Esophagus squamous epithelium (tissue), 5 donors: ENCODE measurements at regions not wholly inside any gene's neighbourhood (a gene's known extent, or its start where the extent isn't known, plus 50 kb on each side); places are given as distances from the start of the nearest gene placed in this dataset.
A peak's percentile ranks its signal among the peaks of the same experiment; 100 is the strongest.

Experiments
- DNase-seq: peaks from one replicate; lab custom pipeline; 2025; lab: John Stamatoyannopoulos, UW
- H3K27ac ChIP-seq, 4 donors: fragments of 200-600 bp; sonication (generic); one replicate each; pipeline ENCODE4 v1.5.1; 2016 to 2019; ENCODE audit warnings: mild to moderate bottlenecking in 1 of 4
- H3K27me3 ChIP-seq, 4 donors: fragments of 200-600 bp; sonication (generic); 1 replicate in 3 of 4; 2 replicates in 1 of 4; pipeline versions ENCODE4 v1.5.1 to v1.6.0; 2017 to 2021; ENCODE audit warnings: antibody characterized with exemption in 1 of 4
- H3K36me3 ChIP-seq, 3 donors: fragments of 200-600 bp; sonication (generic); one replicate each; pipeline ENCODE4 v1.5.1; 2016 to 2019
- H3K4me1 ChIP-seq, 3 donors: fragments of 200-600 bp; sonication (generic); one replicate each; pipeline ENCODE4 v1.5.1; 2017 to 2019
- H3K4me3 ChIP-seq, 4 donors: fragments of 200-600 bp; sonication (generic); 1 replicate in 3 of 4; 2 replicates in 1 of 4; pipeline ENCODE4 v1.5.1; 2016 to 2019; ENCODE audit warnings: mild to moderate bottlenecking in 2 of 4, moderate library complexity in 1 of 4
- H3K9me3 ChIP-seq, 3 donors: fragments of 200-600 bp; sonication (generic); one replicate each; pipeline ENCODE4 v1.5.1; 2016 to 2019
- CTCF ChIP-seq, 6 experiments: fragments of 450-650 bp in 4 of 6; fragments of 200-600 bp in 2 of 6; sonication (generic) in 2 of 6; IDR thresholded peaks; one replicate each; pipeline ENCODE4 v1.5.1; 2016 to 2019; ENCODE audit warnings: antibody characterized with exemption in 6 of 6, mild to moderate bottlenecking in 4 of 6, moderate library complexity in 4 of 6
- POLR2A ChIP-seq, 4 donors: fragments of 450-650 bp; IDR thresholded peaks; one replicate each; pipeline ENCODE4 v1.6.1; 2017; ENCODE audit warnings: antibody characterized with exemption in 4 of 4, mild to moderate bottlenecking in 4 of 4, moderate library complexity in 3 of 4
- WGBS, 2 donors: methylation state at CpG; one replicate each; pipeline ENCODE4 v1.1.5; 2018; 5-methylcytosine and 5-hydroxymethylcytosine counted together
- intact Hi-C: fragments of 100-400 bp; cut with DNase I; formaldehyde crosslinking; loops from one replicate; pipeline ENCODE4 v1.15.0; 2022
- donor health status: DM: yes; HTN: yes; CAD: no.

- no peak for DNase-seq
- intact Hi-C loops = no loop called here
- Histone ChIP-seq H3K27me3 (no peaks in the 10 kb centered on the region), H3K4me3 (no peak overlapping the region), H3K36me3 (no peaks in the 10 kb centered on the region), H3K9me3 (no peaks in the 10 kb centered on the region), H3K4me1 (peaks cover 5 to 19% (median 11%) of the 10 kb centered on the region in 3 donors), H3K27ac (peak overlapping the region; percentile 56 to 84 (median 79))
- 40 to 42% methylated on average over 2 of the region's 2 CpGs for WGBS, 2 donors
- TF ChIP-seq POLR2A (IDR thresholded peaks at IDR 0.05) (no peak), CTCF (IDR thresholded peaks at IDR 0.05) (no peak)
Measured at GRCh38 chr12:87152075-87152474, 877.1 kb downstream of the C12orf50 start.

GRCh38 chr12:87150969-87151662 is 878.1 kb downstream of the C12orf50 start:
- no peak for TF ChIP-seq POLR2A (IDR thresholded peaks at IDR 0.05)
- TF ChIP-seq CTCF (IDR thresholded peaks at IDR 0.05) = no peak
- Histone ChIP-seq H3K27me3 (no peaks in the 10 kb centered on the region), H3K36me3 (no peaks in the 10 kb centered on the region), H3K9me3 (no peaks in the 10 kb centered on the region), H3K4me1 (peaks cover 5 to 19% (median 11%) of the 10 kb centered on the region in 3 donors), H3K4me3 (no peak overlapping the region), H3K27ac (peak overlapping the region; percentile 56 to 84 (median 79))
- DNase-seq = no peak
- intact Hi-C loops = no loop called here
- WGBS, 2 donors = 54 to 60% methylated on average over 2 of the region's 2 CpGs

GRCh38 chr12:87142342-87142741 is 886.2 kb upstream of the MGAT4C start:
- Histone ChIP-seq H3K9me3 (peaks cover 0 to 8% (median 4%) of the 10 kb centered on the region in 3 donors), H3K36me3 (no peaks in the 10 kb centered on the region), H3K4me3 (no peak overlapping the region), H3K27me3 (no peaks in the 10 kb centered on the region), H3K4me1 (no peaks in the 10 kb centered on the region), H3K27ac (no peak overlapping the region)
- DNase-seq = no peak
- intact Hi-C loops = no loop called here
- TF ChIP-seq POLR2A (IDR thresholded peaks at IDR 0.05) (no peak), CTCF (IDR thresholded peaks at IDR 0.05) (no peak)

GRCh38 chr12:87141091-87141490 is 884.9 kb upstream of the MGAT4C start:
- Histone ChIP-seq H3K36me3 (no peaks in the 10 kb centered on the region), H3K27ac (no peak overlapping the region), H3K9me3 (peaks cover 0 to 8% (median 4%) of the 10 kb centered on the region in 3 donors), H3K27me3 (no peaks in the 10 kb centered on the region), H3K4me3 (no peak overlapping the region), H3K4me1 (peaks cover 0 to 6% (median 0%) of the 10 kb centered on the region in 3 donors)
- TF ChIP-seq CTCF (IDR thresholded peaks at IDR 0.05) = no peak
- no peak for DNase-seq
- intact Hi-C loops = no loop called here

- intact Hi-C loops = no loop called here
- no peak for DNase-seq
- H3K36me3 ChIP-seq = no peaks in the 10 kb centered on the region
- TF ChIP-seq CTCF (IDR thresholded peaks at IDR 0.05) (no peak), POLR2A (IDR thresholded peaks at IDR 0.05) (no peak)
- 64 to 89% methylated on average over 1 of the region's 1 CpG for WGBS, 2 donors
- H3K9me3 ChIP-seq = peaks cover 0 to 8% (median 4%) of the 10 kb centered on the region in 3 donors
- no peaks in the 10 kb centered on the region for H3K27me3 ChIP-seq
- H3K27ac ChIP-seq = no peak overlapping the region
- H3K4me3 ChIP-seq = no peak overlapping the region
- peaks cover 0 to 10% (median 0%) of the 10 kb centered on the region in 3 donors for H3K4me1 ChIP-seq
Measured at GRCh38 chr12:87140262-87140661, 884.1 kb upstream of the MGAT4C start.
